ENCODE measurements at regions not wholly inside any gene's neighbourhood (a gene's known extent, or its start where the extent isn't known, plus 50 kb on each side); places are given as distances from the start of the nearest gene placed in this dataset.

- ChIA-PET POLR2A (no interaction called here), CTCF (interaction anchor here (0.5 kb wide), 2 partner anchors 115 to 139 kb away, joined by 3 read pairs; no protein-coding TSS in a partner anchor)
- no peak for TF ChIP-seq ZNF548 (tag by site-specific recombination; IDR thresholded peaks at IDR 0.05)
- no peak for TF ChIP-seq ZNF768 (tag by site-specific recombination; IDR thresholded peaks at IDR 0.05)
- no peak for TF ChIP-seq ZNF350 (tag by site-specific recombination; IDR thresholded peaks at IDR 0.05)
- TF ChIP-seq ZNF707 (tag by site-specific recombination; IDR thresholded peaks at IDR 0.05) = no peak
- no peak for TF ChIP-seq ZNF341 (tag by site-specific recombination; IDR thresholded peaks at IDR 0.05; ENCODE audit: low read depth)
- TF ChIP-seq ZBTB11 (tag by site-specific recombination; conservative IDR thresholded peaks at IDR 0.05; ENCODE audit: low read depth) = no peak
- no peak for TF ChIP-seq ZNF449 (tag by site-specific recombination; IDR thresholded peaks at IDR 0.05)
- TF ChIP-seq ZSCAN18 (tag by site-specific recombination; IDR thresholded peaks at IDR 0.05) = no peak
- no peak for TF ChIP-seq ZNF16 (tag by site-specific recombination; IDR thresholded peaks at IDR 0.05; ENCODE audit: low read depth)
- TF ChIP-seq ZBTB21 (tag by site-specific recombination; IDR thresholded peaks at IDR 0.05) = no peak
- TF ChIP-seq KLF7 (tag by site-specific recombination; IDR thresholded peaks at IDR 0.05; ENCODE audit: borderline replicate concordance) = no peak
- no peak for TF ChIP-seq ZNF660 (tag by site-specific recombination; IDR thresholded peaks at IDR 0.05)
- TF ChIP-seq ZNF214 (tag by site-specific recombination; IDR thresholded peaks at IDR 0.05; ENCODE audit: borderline replicate concordance) = no peak
- no peak for TF ChIP-seq GLIS1 (tag by site-specific recombination; IDR thresholded peaks at IDR 0.05)
- Histone ChIP-seq H3K4me1 (ENCODE audit: control insufficient read depth, insufficient read depth, low read length) (no peaks in the 10 kb centered on the region), H3K36me3 (ENCODE audit: control insufficient read depth in 2 of 2, insufficient read depth in 1 of 2, low read length in 2 of 2) (no peaks in the 10 kb centered on the region), H3K4me3 (ENCODE audit: low read depth, low read length) (no peak overlapping the region), H3K9me3 (ENCODE audit: control insufficient read depth, insufficient read depth, low read depth, low read length) (no peaks in the 10 kb centered on the region), H3K27ac (ENCODE audit: extremely low read depth, low read depth, low read length) (no peak overlapping the region)
These were observed 87.4 kb upstream of the RET start for GRCh38 chr10:42989481-42989921.

- Histone ChIP-seq H3K4me3 (ENCODE audit: low read depth, low read length) (no peak overlapping the region), H3K9me3 (ENCODE audit: control insufficient read depth, insufficient read depth, low read depth, low read length) (no peaks in the 10 kb centered on the region), H3K27ac (ENCODE audit: extremely low read depth, low read depth, low read length) (no peak overlapping the region), H3K4me1 (ENCODE audit: control insufficient read depth, insufficient read depth, low read length) (no peaks in the 10 kb centered on the region), H3K36me3 (ENCODE audit: control insufficient read depth in 2 of 2, insufficient read depth in 1 of 2, low read length in 2 of 2) (no peaks in the 10 kb centered on the region)
- ChIA-PET CTCF (interaction anchor here (0.5 kb wide), 1 partner anchor 115 kb away, joined by 3 read pairs; no protein-coding TSS in a partner anchor), POLR2A (no interaction called here)
- TF ChIP-seq ZNF513 (tag by site-specific recombination; IDR thresholded peaks at IDR 0.05) (no peak), ZNF843 (tag by site-specific recombination; IDR thresholded peaks at IDR 0.05) (no peak), MEIS1 (CRISPR knock-in tag; IDR thresholded peaks at IDR 0.05; ENCODE audit: borderline replicate concordance) (no peak), ZNF610 (tag by site-specific recombination; IDR thresholded peaks at IDR 0.05; ENCODE audit: borderline replicate concordance) (no peak), KLF7 (tag by site-specific recombination; IDR thresholded peaks at IDR 0.05; ENCODE audit: borderline replicate concordance) (no peak), ZSCAN4 (tag by site-specific recombination; IDR thresholded peaks at IDR 0.05) (no peak), ZBTB17 (tag by site-specific recombination; IDR thresholded peaks at IDR 0.05) (no peak), PRDM10 (tag by site-specific recombination; IDR thresholded peaks at IDR 0.05) (no peak)
These were observed 86.7 kb upstream of the RET start for GRCh38 chr10:42990016-42990720.

Data from HEK293 (cell line).